SH-SY5Y (cell line): ENCODE measurements at regions not wholly inside any gene's neighbourhood (a gene's known extent, or its start where the extent isn't known, plus 50 kb on each side); places are given as distances from the start of the nearest gene placed in this dataset.

Experiments used
- GATA2 ChIP-seq: IDR thresholded peaks from 2 replicates; pipeline ENCODE4 v1.6.1; 2011; ENCODE audit warnings: mild to moderate bottlenecking, low read depth, low read length
- GATA3 ChIP-seq: IDR thresholded peaks from 2 replicates; pipeline ENCODE4 v1.6.1; 2011; ENCODE audit warnings: low read depth, mild to moderate bottlenecking, low read length, moderate library complexity

DNA sequence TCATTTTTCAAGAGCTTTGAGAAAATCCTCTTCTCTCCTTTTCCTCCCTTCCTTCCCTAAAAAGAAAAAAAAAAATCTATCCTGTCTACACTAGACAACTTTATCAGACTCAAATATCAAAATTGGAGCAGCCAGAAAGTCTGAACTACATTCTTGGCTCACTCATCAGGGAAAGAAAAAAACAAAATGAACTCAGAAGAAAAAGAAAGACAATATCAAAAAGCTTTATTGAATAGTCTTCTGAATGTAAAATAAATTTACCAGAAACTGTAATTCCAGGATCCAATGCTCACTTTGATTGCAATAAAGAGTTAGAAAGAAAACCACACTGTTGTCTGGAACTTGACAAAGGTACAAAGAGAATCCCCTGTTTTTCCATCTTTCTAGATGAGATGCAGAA, 507.2 kb upstream of the MPDZ start:
- TF ChIP-seq GATA3 (no peak), GATA2 (no peak)
